ENCODE measurements at regions not wholly inside any gene's neighbourhood (a gene's known extent, or its start where the extent isn't known, plus 50 kb on each side); places are given as distances from the start of the nearest gene placed in this dataset.
A peak's percentile ranks its signal among the peaks of the same experiment; 100 is the strongest.
"Not testable (repeated sequence)": the region's sequence is repeated elsewhere in the genome, so short reads cannot be mapped to it uniquely, and the experiment has no call there.

DNA sequence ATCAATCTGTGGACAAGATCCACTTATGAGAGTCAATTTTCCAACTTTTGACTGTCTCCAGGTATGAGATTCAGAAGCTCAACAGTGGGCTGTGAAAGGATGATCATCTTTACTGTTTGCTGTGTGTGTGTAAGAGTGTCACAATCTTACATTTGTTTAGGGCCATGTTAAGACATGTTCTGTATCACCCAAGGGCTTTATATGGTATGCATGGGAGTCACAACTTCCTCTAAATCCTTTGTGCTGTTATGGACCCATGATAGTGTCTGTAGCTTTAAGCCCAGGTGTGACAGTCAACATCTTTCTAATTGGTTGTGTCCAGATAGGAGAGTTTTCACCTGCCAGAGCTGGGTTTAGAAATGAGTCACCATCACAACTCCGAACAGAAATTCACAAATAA, 70.2 kb downstream of the ZNF726 start:
- not testable (repeated sequence) for DNase-seq

- DNase-seq: no peak
These were observed 71.9 kb downstream of the ZNF726 start for GRCh38 chr19:23986623-23987022.

DNA sequence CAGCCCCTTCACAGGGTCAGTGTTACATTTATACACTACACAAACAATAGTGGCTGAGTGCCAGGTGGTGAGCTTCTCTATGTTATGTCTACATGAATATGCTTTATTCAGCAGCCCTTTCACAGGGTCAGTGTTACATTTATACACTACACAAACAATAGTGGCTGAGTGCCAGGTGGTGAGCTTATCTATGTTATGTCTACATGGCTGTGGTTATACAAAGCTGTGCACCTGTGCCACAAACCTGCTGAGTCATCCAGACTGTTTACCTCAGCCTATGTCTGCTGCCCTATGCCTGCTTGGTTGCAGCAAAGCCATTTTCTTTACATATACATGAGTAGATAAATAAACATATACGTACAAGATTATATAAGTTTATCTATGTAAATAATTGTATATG, 76.5 kb downstream of the ZNF726 start:
- no peak for DNase-seq

DNA sequence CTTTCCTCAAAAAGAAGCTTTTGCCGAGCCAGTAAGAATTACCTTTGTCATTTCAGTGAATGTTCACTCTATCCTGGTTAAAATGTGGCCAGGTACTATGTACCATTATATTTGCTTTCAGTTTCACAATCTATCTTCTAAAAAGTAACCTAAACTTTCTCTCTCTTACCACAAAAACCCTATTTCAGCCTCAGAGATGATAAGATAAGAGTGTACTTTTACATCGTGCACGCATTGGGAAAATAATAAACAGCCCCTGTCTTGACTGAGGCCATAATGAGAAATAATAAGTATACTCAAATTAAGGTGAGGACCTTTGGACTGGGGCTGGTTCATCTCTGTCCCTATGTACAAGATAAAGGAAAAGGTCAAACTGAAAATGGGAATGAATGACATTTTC, 77.7 kb downstream of the ZNF726 start:
- no peak for DNase-seq

DNA sequence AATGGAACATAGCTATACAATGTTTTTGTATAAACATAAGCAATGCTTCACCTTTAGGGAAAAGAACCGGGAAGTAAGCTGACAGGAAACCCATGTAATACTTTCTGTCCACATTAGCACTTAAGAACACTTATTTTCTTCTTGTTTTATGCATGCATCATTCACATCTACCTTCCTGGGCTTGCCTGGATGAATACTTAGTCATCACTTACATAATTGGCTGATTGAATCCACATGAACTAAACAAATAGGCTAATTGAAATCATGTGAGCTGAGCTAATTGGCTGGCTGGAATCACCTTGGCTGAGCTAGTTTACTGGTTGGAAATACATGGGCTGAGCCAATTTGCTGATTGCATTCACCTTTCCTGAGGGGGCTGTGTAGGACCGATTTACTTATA, 78.8 kb downstream of the ZNF726 start:
- no peak for DNase-seq

DNA sequence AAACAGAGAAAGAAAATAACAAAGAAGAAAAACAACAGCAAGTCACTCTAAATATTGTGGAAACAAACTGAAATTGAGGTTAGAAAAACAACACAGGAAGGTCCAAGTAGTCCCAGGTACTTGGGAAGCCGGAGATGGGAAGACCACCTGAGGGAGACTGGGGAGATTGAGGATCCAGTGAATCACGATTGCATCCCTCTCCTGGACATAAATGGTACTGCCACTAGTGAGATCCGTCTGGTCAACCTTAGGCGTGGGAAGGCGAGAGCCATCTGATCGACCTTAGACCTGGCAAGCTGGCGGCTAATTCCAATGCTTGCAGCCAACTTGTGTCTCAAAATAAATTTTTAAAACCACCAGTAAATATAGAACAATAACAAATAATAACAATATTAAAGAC, 81.9 kb downstream of the ZNF726 start:
- no peak for DNase-seq

- DNase-seq: no peak
These were observed 83.9 kb downstream of the ZNF726 start for GRCh38 chr19:23998568-23998967.

DNA sequence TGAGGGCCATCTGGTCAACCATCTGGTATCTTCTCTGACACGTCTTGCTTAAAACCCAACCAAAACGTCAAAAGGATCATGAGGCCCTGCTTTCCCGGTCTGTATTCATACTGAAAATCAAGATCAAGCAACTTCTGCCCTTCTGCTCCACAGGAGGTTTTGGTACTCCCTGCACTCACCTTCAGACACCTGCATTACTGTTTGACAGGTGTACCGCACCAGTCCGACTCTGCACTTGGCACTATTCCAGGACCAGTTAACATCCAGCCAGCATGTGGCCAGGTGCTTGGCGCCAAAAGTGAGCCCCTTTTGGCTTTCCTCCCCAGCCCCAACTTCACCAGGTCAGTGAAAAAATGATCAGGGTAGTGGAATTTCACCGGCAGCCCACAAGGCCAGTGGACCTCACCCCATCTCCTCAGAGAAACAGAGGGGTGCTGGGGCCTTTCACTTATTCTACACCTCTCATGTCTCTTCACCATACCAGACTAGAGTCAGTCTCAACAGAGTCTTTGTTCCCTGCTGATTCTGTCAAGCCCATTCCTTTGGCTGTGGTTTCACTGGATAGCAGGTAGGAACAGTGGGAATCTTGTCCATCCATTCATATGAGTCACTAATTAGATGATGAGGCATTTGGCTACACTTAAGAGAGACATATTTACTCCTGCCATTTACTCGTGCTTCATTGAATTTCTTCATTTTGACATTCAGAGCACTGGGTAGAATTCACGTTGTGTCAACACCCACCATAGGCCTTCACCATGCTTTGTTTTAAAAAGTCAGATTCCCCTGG, 85.3 kb downstream of the ZNF726 start:
- DNase-seq: no peak

GRCh38 chr19:24000656-24001055, 86.0 kb downstream of the ZNF726 start:
- DNase-seq: no peak

DNA sequence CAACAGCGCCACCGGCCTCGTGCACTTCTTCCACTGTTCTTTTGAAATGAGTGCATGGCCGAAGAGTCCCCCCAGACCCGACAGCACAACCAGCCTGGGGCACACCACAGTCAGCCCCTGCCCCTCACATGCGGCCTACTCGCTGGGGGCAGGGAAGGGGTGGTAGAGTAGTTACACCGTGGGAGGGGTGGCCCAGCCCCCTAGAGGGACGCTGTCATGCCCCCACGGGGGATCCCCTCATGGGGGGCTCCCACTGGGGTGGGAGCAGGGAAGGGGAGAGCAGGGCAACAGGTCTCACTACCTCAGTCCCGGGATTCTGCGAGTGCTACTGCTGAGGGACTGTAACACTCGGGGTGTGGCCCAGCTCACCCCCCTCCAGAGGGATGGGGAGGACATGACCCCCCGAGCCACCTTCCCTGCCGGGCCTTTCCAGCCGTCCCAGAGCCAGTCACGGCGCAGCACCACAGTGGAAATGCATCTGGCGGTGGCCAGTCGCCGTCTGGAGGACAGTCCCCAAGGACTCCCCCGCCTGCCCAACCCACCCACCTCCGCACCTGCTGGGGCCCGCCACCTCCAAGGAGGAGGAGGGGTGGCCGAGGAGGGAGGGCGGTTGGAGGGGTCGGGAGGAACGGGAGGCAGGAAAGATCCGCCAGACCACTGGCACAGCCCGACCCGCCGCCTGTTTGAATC, 84.6 kb upstream of the ZNF254 start:
- DNase-seq: no peak

DNA sequence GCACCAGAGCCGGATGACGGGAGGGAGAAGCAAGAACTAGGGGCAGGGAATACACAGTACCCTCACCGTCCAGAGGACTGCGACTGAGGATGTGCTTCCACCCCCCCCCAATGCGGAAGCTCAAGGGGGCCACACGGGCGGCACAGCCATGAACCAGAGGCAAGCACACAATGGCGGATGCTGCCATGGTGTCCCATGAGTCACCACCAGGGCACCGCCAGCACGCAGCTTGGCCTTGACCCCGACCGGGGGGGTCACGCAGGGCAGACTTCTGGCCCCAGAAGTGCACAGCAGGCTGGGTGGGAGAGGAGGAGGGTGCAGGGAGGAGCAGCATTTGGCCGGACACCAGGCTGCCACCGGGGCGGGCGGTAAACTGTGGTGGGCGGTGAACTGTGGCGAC, 83.5 kb upstream of the ZNF254 start:
- DNase-seq: no peak

- no peak for DNase-seq
These were observed 82.8 kb upstream of the ZNF254 start for GRCh38 chr19:24004166-24004565.

- DNase-seq: no peak
These were observed 56.9 kb upstream of the ZNF254 start for GRCh38 chr19:24029941-24030636.

GRCh38 chr19:24032651-24033050, 54.3 kb upstream of the ZNF254 start:
- DNase-seq: no peak

DNA sequence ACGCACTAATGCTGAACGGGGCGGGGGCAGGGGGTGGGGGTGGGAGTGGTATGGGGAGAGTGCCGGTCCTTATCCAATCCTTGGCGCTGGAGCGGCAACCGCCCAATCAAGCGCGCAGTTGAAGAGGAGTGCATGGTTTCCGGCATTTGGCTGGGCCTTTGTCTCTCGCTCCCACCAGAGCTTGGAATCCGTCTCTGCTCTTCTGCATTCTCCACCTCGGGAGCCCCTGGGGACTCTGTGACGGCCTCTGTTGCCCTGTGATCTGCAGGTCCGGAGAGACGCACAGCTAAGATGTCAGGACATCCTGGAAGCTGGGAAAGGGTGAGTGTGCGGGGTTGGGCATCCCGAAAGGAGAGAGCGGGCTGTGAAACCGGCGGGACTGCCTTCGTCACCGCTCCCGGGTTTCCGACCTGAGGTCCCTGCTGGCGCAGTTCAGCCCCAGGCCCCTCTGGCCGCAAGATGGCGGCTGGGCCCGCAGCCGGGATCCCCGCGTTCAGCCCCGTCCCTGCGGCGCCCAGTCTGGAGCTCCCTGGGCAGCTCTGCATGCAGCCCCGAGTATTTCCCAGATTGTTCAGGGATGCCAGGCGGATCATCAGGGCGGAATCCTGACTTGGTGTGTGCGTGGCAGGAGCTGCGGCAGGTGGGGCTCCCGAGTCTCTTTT, 53.6 kb upstream of the ZNF254 start:
- peak; percentile 55 for DNase-seq

DNA sequence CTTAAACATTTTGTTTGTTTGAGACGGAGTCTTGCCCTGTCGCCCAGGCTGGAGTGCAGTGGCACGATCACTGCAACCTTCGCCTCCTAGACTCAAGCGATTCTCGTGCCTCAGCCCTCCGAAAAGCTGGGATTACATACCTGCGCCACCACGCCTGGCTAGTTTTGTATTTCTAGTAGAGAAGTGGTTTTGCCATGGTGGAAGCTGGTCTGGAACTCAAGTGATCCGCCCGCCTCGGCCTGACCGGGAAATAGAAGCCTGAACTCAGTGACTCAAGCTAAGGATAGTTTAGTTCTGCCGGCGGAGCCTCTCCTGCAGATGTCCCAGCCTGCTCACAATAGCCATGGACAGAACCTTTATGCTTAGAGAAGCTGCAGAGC, 53.0 kb upstream of the ZNF254 start:
- peak; percentile 13 for DNase-seq

DNA sequence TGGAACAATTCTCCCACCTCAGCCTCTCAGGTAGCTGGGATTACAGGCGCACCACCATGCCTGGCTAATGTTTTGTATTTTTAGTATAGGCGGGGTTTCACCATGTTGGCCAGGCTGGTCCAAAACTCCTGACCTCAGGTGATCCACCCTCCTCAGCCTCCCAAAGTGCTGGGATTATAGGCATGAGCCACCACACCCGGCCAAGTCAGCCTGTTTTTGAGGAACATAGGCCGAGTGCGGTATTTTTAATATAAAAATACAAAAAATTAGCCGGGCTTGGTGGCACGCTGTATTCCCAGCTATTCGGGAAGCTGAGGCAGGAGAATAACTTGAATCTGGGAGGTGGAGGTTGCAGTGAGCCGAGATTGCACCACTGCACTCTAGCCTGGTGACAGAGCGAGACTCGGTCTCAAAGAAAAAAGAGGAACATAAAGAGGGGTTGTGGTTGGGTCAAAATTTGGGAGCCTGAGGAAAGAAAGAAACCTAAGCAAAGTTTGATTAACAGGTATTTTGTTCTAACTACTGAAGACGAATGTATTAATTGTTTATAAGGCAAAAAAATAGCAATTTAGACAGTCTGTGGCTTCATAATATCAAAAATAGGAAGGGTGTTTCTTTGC, 51.6 kb upstream of the ZNF254 start:
- DNase-seq: not testable (repeated sequence)

All from NCI-H1417 treated with DMSO at 0.1 percent for 48 hours (cell line).